K562 (cell line): ENCODE measurements at regions not wholly inside any gene's neighbourhood (a gene's known extent, or its start where the extent isn't known, plus 50 kb on each side); places are given as distances from the start of the nearest gene placed in this dataset.

Source experiments
- ATAC-seq: fragments of 200-7000 bp; cut with Tn5 transposase; 3 replicates; pipeline ENCODE4 v1.9.1; 2020; ENCODE audit warnings: moderate library complexity
- BruUV-seq: library from RNA; stranded (reverse); fragments of 400-500 nt; replicated peaks from 2 replicates; lab custom pipeline; 2021; lab: Mats Ljungman, UMichigan
- CTCF ChIA-PET: fragments of 300-600 bp; formaldehyde crosslinking; extraction: SDS; loops from one replicate; lab custom pipeline; 2021; ENCODE audit warnings: low intra/inter-chr PET ratio; lab: Yijun Ruan, JAX
- POLR2A ChIA-PET: fragments of 300-600, 350-650 bp; sonication (Branson Sonifier 250); formaldehyde crosslinking; extraction: SDS; loops from one replicate; lab custom pipeline; 2021; ENCODE audit warnings: antibody characterized with exemption, inconsistent platforms; lab: Yijun Ruan, JAX
- DNase-seq, 4 experiments: peaks; one replicate each; pipeline versions ENCODE4 v3.0.0 to v3.0.0-alpha.2; 2011 to 2018; ENCODE audit warnings: low spot score in 3 of 4, mixed read lengths in 3 of 4; ENCODE audit errors: extremely low read depth in 1 of 4
- FAIRE-seq: peaks from 2 replicates; lab custom pipeline; 2011; peaks lifted over from hg19 to GRCh38; lab: Jason Lieb, UNC
- H2AFZ ChIP-seq: 2 replicates; pipeline ENCODE4 v1.6.0; 2011; ENCODE audit warnings: low read depth, low read length, control low read depth, inconsistent platforms
- H3K27ac ChIP-seq: fragments of 200-600 bp; 3 replicates; pipeline ENCODE4 v1.8.0; 2011; ENCODE audit warnings: low read depth, mild to moderate bottlenecking, control low read depth, inconsistent platforms, low read length, moderate library complexity, mixed read lengths; ENCODE audit errors: extremely low read depth
- H3K27me3 ChIP-seq, 2 experiments: fragments of 300-600 bp in 1 of 2; 2 replicates in 1 of 2; 3 replicates in 1 of 2; pipeline versions ENCODE4 v1.6.0 to v1.8.0; 2011; ENCODE audit warnings: inconsistent platforms in 2 of 2, low read length in 2 of 2, mild to moderate bottlenecking in 1 of 2, mixed read lengths in 1 of 2, moderate library complexity in 1 of 2; ENCODE audit not compliant: control insufficient read depth in 2 of 2, insufficient read depth in 2 of 2
- H3K36me3 ChIP-seq: fragments of 300-600 bp; 3 replicates; pipeline ENCODE4 v1.8.0; 2011; ENCODE audit warnings: mild to moderate bottlenecking, low read length, inconsistent platforms; ENCODE audit not compliant: control insufficient read depth, insufficient read depth
- H3K4me1 ChIP-seq, 2 experiments: fragments of 200-600 bp in 1 of 2; replicated peaks in 1 of 2; 2 replicates in 1 of 2; 3 replicates in 1 of 2; pipeline versions ENCODE4 v1.5.1 to v1.8.0; 2011; ENCODE audit warnings: inconsistent platforms in 2 of 2, low read length in 2 of 2, mild to moderate bottlenecking in 1 of 2, mixed read lengths in 1 of 2, moderate library complexity in 1 of 2; ENCODE audit not compliant: control insufficient read depth in 2 of 2, insufficient read depth in 2 of 2
- H3K4me2 ChIP-seq: 2 replicates; pipeline ENCODE4 v1.6.1; 2011; ENCODE audit warnings: low read length, control low read depth, inconsistent platforms, mixed read lengths; ENCODE audit not compliant: insufficient read depth
- H3K4me3 ChIP-seq: fragments of 200-600 bp; sonication (generic), shearing (Covaris generic); 2 replicates; pipeline ENCODE4 v1.5.1; 2016; ENCODE audit warnings: control low read depth, inconsistent platforms
- H3K79me2 ChIP-seq: fragments of 200-600 bp; 3 replicates; pipeline ENCODE4 v1.8.0; 2011; ENCODE audit warnings: low read length, inconsistent platforms; ENCODE audit not compliant: control insufficient read depth, insufficient read depth
- H3K9ac ChIP-seq, 2 experiments: 2 replicates each; pipeline versions ENCODE4 v1.6.0 to v1.6.1; 2011; ENCODE audit warnings: low read depth in 2 of 2, low read length in 2 of 2, control low read depth in 1 of 2, inconsistent platforms in 1 of 2, mild to moderate bottlenecking in 1 of 2, mixed read lengths in 1 of 2; ENCODE audit not compliant: insufficient read depth in 1 of 2
- H3K9me1 ChIP-seq: one replicate; pipeline ENCODE4 v1.6.0; 2011; ENCODE audit warnings: inconsistent platforms, mild to moderate bottlenecking, low read length, moderate library complexity; ENCODE audit not compliant: control insufficient read depth, insufficient read depth
- H3K9me3 ChIP-seq: replicated peaks from 2 replicates; pipeline ENCODE4 v1.5.1; 2011; ENCODE audit warnings: low read depth, low read length, inconsistent platforms; ENCODE audit not compliant: control insufficient read depth, insufficient read depth
- H4K20me1 ChIP-seq: replicated peaks from 2 replicates; pipeline ENCODE4 v1.6.1; 2011; ENCODE audit warnings: low read length, inconsistent platforms, mixed read lengths; ENCODE audit not compliant: control insufficient read depth, insufficient read depth
- ASH1L ChIP-seq: fragments of 450-650 bp; IDR thresholded peaks from 2 replicates; pipeline ENCODE4 v1.6.1; 2018; ENCODE audit warnings: borderline replicate concordance, mild to moderate bottlenecking, low read depth; ENCODE audit not compliant: partially characterized antibody
- MYC ChIP-seq, 2 experiments: fragments of 250-450 bp in 1 of 2; sonication (Bioruptor Pico) in 1 of 2; IDR thresholded peaks; 2 replicates each; pipeline versions ENCODE4 v1.5.1 to v1.6.1; 2012 to 2021; ENCODE audit warnings: low read depth in 2 of 2, borderline replicate concordance in 1 of 2, improper control_type of control experiment in 1 of 2, low read length in 1 of 2, mild to moderate bottlenecking in 1 of 2, moderate library complexity in 1 of 2
- MYNN ChIP-seq, 2 experiments: sonication (generic); formaldehyde crosslinking in 1 of 2; IDR thresholded peaks; 2 replicates each; pipeline versions ENCODE4 v1.5.0 to v1.6.1; 2016 to 2020; ENCODE audit warnings: antibody characterized with exemption in 1 of 2, missing genetic modification reagents in 1 of 2
- POLR2AphosphoS2 ChIP-seq: IDR thresholded peaks from 2 replicates; pipeline ENCODE4 v1.6.1; 2012; ENCODE audit warnings: low read length, improper control_type of control experiment
- ZNF253 ChIP-seq: fragments of 250-450 bp; sonication (Bioruptor Pico); conservative IDR thresholded peaks from 2 replicates; pipeline ENCODE4 v1.6.1; 2021; ENCODE audit warnings: mild to moderate bottlenecking
- WGBS: fragments of 100-300 bp; shearing (Covaris generic); methylation state at CpG from one replicate; pipeline ENCODE4 v1.1.6; 2016; ENCODE audit warnings: low coverage, mixed read lengths; ENCODE audit not compliant: insufficient coverage; ENCODE audit errors: missing lambda C conversion rate; 5-methylcytosine and 5-hydroxymethylcytosine counted together
- in situ Hi-C: fragments of 300-500 bp; cut with MboI; formaldehyde crosslinking; loops from 4 replicates; pipeline ENCODE4 v1.15.0; 2018; ENCODE audit warnings: inconsistent platforms, mixed read lengths
- intact Hi-C: fragments of 100-400 bp; cut with micrococcal nuclease; formaldehyde crosslinking; loops from 2 replicates; pipeline ENCODE4 v1.14.2; 2022
- TF ChIP-seq, protein P1 (sequence below): IDR thresholded peaks from 2 replicates; pipeline ENCODE4 v1.6.1; 2011; ENCODE audit warnings: borderline replicate concordance, low read depth, mild to moderate bottlenecking, moderate library complexity, low read length; ENCODE audit not compliant: insufficient read depth, poor library complexity, severe bottlenecking

DNA sequence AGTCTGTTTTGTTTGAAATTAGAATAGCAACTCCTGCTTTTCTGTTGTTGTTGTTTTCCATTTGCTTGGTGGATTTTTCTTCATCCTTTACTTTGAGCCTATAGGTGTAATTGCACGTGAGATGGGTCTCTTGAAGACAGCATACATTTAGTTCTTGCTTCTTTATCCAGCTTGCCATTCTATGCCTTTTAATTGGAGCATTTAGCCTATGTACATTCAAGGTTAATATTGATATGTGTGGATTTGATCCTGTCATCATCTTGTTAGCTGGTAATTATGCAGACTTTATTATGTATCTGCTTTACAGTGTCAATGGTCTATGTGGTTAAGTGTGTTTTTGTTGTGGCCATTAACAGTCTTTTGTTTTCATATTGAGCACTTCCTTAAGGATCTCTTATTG lies 708.9 kb upstream of the ANKRD30A start:
- Histone ChIP-seq H3K4me2 (no peak overlapping the region), H3K36me3 (no peaks in the 10 kb centered on the region), H3K9me1 (no peaks in the 10 kb centered on the region), H3K27me3 (no peaks in the 10 kb centered on the region), H3K9ac (no peak overlapping the region), H2AFZ (no peak overlapping the region), H3K4me1 (no peaks in the 10 kb centered on the region), H3K9me3 (no peaks in the 10 kb centered on the region), H4K20me1 (no peaks in the 10 kb centered on the region), H3K27ac (no peak overlapping the region), H3K4me3 (no peak overlapping the region), H3K79me2 (no peaks in the 10 kb centered on the region)
- DNase-seq (no peak), FAIRE-seq (no peak), ATAC-seq (no peak)
- POLR2A ChIA-PET, result no interaction called here
- WGBS, result 0% methylated on average over 1 of the region's 1 CpG
- CTCF ChIA-PET, result no interaction called here
- TF ChIP-seq, protein P1, sequence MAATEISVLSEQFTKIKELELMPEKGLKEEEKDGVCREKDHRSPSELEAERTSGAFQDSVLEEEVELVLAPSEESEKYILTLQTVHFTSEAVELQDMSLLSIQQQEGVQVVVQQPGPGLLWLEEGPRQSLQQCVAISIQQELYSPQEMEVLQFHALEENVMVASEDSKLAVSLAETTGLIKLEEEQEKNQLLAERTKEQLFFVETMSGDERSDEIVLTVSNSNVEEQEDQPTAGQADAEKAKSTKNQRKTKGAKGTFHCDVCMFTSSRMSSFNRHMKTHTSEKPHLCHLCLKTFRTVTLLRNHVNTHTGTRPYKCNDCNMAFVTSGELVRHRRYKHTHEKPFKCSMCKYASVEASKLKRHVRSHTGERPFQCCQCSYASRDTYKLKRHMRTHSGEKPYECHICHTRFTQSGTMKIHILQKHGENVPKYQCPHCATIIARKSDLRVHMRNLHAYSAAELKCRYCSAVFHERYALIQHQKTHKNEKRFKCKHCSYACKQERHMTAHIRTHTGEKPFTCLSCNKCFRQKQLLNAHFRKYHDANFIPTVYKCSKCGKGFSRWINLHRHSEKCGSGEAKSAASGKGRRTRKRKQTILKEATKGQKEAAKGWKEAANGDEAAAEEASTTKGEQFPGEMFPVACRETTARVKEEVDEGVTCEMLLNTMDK, result no peak
- TF ChIP-seq MYC (IDR thresholded peaks at IDR 0.05; ENCODE audit: low read depth, low read length) (no peak), MYC (CRISPR knock-in tag; IDR thresholded peaks at IDR 0.05; ENCODE audit: borderline replicate concordance, low read depth) (no peak), ZNF253 (no peak), MYNN (IDR thresholded peaks at IDR 0.05) (no peak), MYNN (CRISPR knock-in tag; IDR thresholded peaks at IDR 0.05) (no peak), ASH1L (no peak), POLR2AphosphoS2 (no peak)
- intact Hi-C loops (no loop called here), in situ Hi-C loops (no loop called here)
- BruUV-seq, result no TSS peak
